ENCODE measurements at regions not wholly inside any gene's neighbourhood (a gene's known extent, or its start where the extent isn't known, plus 50 kb on each side); places are given as distances from the start of the nearest gene placed in this dataset.
"Not testable (repeated sequence)": the region's sequence is repeated elsewhere in the genome, so short reads cannot be mapped to it uniquely, and the experiment has no call there.

DNA sequence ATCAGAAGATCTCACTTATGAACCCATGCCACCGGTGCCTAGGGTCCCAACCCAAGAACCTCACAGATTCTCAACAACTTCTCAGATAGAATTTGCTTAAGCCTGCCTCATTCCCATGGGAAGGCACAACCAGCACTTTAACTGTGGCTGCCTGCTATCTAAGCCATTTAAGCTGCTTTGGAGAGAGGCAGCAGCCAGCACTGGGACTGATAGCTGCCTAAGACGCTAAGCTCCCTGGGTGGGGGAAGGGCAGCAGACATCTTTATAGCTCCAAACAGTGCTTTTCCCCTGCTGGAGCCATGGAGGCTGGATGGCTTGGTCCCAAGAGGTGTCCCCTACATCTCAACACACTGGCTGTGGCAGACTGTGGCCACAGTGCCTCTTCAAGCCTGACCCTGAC is 1268.6 kb downstream of the FAM133A start:
- Histone ChIP-seq H3K4me1 (ENCODE audit: insufficient read depth, low read length) (no peaks in the 10 kb centered on the region), H3K9ac (ENCODE audit: low read depth, low read length) (no peak overlapping the region), H3K9me3 (ENCODE audit: insufficient read depth, low read depth, low read length) (no peaks in the 10 kb centered on the region), H3K36me3 (ENCODE audit: insufficient read depth, low read depth, low read length) (no peaks in the 10 kb centered on the region), H3K4me3 (ENCODE audit: low read length) (no peak overlapping the region), H3K27ac (ENCODE audit: low read length) (no peak overlapping the region), H3K27me3 (ENCODE audit: insufficient read depth, low read length) (no peaks in the 10 kb centered on the region)

DNA sequence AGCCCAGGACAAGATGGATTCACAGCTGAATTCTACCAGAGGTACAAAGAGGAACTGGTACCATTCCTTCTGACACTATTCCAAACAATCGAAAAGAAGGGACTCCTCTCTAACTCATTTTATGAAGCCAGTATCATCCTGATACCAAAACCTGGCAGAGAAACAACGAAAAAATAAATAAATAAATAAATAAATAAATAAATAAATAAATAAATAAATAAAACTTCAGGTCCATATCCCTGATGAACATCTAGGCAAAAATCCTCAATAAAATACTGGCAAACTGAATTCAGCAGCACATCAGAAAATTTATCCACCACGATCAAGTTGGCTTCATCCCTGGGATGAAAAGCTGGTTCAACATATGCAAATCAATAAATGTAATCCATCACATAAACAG is 1272.1 kb downstream of the FAM133A start:
- H3K9me3 ChIP-seq (ENCODE audit: insufficient read depth, low read depth, low read length); H3K36me3 ChIP-seq (ENCODE audit: insufficient read depth, low read depth, low read length); H3K27me3 ChIP-seq (ENCODE audit: insufficient read depth, low read length): not testable (repeated sequence)

DNA sequence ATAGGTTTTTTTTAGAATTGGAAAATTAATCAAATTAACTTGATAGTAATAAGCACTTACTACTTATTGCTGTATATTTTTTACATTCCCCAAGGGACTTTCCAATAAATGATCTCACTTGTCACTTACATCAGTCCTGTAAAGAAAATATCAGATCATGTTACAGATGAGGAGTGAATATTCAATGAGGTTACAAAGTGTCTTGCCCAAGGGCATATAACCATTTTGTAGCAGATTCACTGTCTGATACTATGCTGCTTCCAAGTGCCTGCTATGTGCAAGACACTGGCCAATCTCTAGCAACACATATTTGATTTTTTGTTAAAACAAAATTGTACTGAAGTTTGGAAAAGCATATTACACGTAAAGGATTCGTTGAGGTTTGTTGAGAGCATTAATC is 1287.7 kb downstream of the FAM133A start:
- H3K9me3 ChIP-seq (ENCODE audit: insufficient read depth, low read depth, low read length) = no peaks in the 10 kb centered on the region
- H3K4me1 ChIP-seq (ENCODE audit: insufficient read depth, low read length) = no peaks in the 10 kb centered on the region
- no peaks in the 10 kb centered on the region for H3K36me3 ChIP-seq (ENCODE audit: insufficient read depth, low read depth, low read length)
- no peak overlapping the region for H3K4me3 ChIP-seq (ENCODE audit: low read length)
- H3K27ac ChIP-seq (ENCODE audit: low read length) = no peak overlapping the region
- no peak overlapping the region for H3K9ac ChIP-seq (ENCODE audit: low read depth, low read length)
- H3K27me3 ChIP-seq (ENCODE audit: insufficient read depth, low read length) = no peaks in the 10 kb centered on the region

More for the DNA sequence above, 1272.1 kb downstream of the FAM133A start:
- not testable (repeated sequence) for H3K4me3 ChIP-seq (ENCODE audit: low read length); H3K27ac ChIP-seq (ENCODE audit: low read length); H3K9ac ChIP-seq (ENCODE audit: low read depth, low read length); H3K4me1 ChIP-seq (ENCODE audit: insufficient read depth, low read length)

DNA sequence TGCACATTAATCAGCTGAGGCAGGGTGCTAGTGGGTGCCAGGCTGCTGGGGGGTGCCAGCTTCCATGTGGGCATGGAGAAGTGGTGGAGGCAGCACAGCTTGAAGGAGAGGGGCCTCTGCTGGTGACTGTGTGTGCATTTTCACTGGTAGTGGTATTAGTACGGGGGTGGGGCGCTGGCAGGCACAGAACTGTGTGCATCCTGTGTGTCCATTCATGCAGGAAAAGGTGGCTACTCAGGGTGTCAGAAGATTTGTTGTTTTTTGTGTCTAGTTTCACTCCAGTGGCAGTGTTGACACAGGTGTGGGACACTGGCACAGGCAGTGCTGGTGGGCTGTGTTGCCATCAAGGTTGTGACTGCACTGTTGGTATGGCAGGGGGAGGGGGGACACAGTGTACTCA is 1303.6 kb downstream of the FAM133A start:
- Histone ChIP-seq H3K9me3 (ENCODE audit: insufficient read depth, low read depth, low read length) (no peaks in the 10 kb centered on the region), H3K27ac (ENCODE audit: low read length) (no peak overlapping the region), H3K4me1 (ENCODE audit: insufficient read depth, low read length) (no peaks in the 10 kb centered on the region), H3K27me3 (ENCODE audit: insufficient read depth, low read length) (no peaks in the 10 kb centered on the region), H3K36me3 (ENCODE audit: insufficient read depth, low read depth, low read length) (no peaks in the 10 kb centered on the region), H3K9ac (ENCODE audit: low read depth, low read length) (no peak overlapping the region), H3K4me3 (ENCODE audit: low read length) (no peak overlapping the region)

DNA sequence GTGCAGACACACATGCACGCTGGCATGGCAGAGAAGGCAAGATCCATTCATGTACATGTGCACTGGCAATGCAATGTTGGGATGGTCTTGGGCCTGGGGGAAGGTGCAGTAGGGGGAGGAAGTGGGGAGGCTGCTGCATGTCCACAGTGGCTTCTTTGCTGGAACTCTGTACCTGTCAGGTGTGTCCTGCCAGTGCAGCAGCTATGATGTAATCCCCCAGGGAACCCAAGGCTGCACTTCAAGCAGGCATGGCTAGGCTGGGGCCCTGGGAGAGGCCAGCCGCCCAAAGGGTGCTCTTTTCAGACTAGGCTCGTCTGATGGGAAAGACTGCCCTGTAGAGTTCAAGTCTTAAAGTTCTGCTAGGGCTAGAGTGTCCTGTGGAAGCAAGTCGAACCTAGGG is 1304.0 kb downstream of the FAM133A start:
- H3K4me3 ChIP-seq (ENCODE audit: low read length) = no peak overlapping the region
- H3K36me3 ChIP-seq (ENCODE audit: insufficient read depth, low read depth, low read length) = no peaks in the 10 kb centered on the region
- H3K4me1 ChIP-seq (ENCODE audit: insufficient read depth, low read length) = no peaks in the 10 kb centered on the region
- H3K9me3 ChIP-seq (ENCODE audit: insufficient read depth, low read depth, low read length) = no peaks in the 10 kb centered on the region
- H3K9ac ChIP-seq (ENCODE audit: low read depth, low read length) = no peak overlapping the region
- H3K27me3 ChIP-seq (ENCODE audit: insufficient read depth, low read length) = no peaks in the 10 kb centered on the region
- H3K27ac ChIP-seq (ENCODE audit: low read length) = no peak overlapping the region
